Rectal smooth muscle tissue (tissue), 1 donor: ENCODE measurements at regions not wholly inside any gene's neighbourhood (a gene's known extent, or its start where the extent isn't known, plus 50 kb on each side); places are given as distances from the start of the nearest gene placed in this dataset.
"Not testable (repeated sequence)": the region's sequence is repeated elsewhere in the genome, so short reads cannot be mapped to it uniquely, and the experiment has no call there.

Experiments
- H3K27ac ChIP-seq: one replicate; pipeline ENCODE4 v1.7.0; 2013; ENCODE audit warnings: low read depth, low read length, inconsistent platforms
- H3K27me3 ChIP-seq: one replicate; pipeline ENCODE4 v1.7.0; 2013; ENCODE audit warnings: low read length; ENCODE audit not compliant: control insufficient read depth, insufficient read depth
- H3K36me3 ChIP-seq: one replicate; pipeline ENCODE4 v1.7.0; 2013; ENCODE audit warnings: low read length; ENCODE audit not compliant: control insufficient read depth, insufficient read depth
- H3K4me1 ChIP-seq: one replicate; pipeline ENCODE4 v1.7.0; 2013; ENCODE audit warnings: low read length; ENCODE audit not compliant: control insufficient read depth, insufficient read depth
- H3K4me3 ChIP-seq: one replicate; pipeline ENCODE4 v1.7.0; 2013; ENCODE audit warnings: low read length
- H3K9ac ChIP-seq: one replicate; pipeline ENCODE4 v1.7.0; 2013; ENCODE audit warnings: low read length

DNA sequence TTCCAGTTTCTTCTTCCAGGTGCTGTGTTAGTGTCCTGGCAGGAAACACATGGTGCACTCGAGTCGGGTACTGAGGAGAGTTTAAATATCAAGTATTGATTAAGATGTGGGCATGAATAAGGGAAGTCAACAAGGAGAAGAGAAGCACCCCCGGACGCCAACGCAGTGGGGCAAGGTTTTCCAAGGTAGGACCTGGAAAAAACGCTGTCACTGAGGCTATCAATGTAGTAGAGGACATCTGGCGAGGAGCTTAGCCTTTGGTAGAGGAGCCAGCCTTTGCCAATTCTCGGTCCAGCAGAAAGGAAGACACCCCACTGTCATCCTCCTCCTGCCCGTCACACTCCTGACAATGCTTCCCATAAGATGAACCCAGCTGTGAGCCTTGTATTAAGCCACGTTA, 159.6 kb downstream of the TEX36 start:
- no peak overlapping the region for H3K4me3 ChIP-seq
- H3K36me3 ChIP-seq = no peaks in the 10 kb centered on the region
- no peak overlapping the region for H3K27ac ChIP-seq
- no peak overlapping the region for H3K9ac ChIP-seq
- H3K27me3 ChIP-seq = no peaks in the 10 kb centered on the region
- H3K4me1 ChIP-seq = no peaks in the 10 kb centered on the region

DNA sequence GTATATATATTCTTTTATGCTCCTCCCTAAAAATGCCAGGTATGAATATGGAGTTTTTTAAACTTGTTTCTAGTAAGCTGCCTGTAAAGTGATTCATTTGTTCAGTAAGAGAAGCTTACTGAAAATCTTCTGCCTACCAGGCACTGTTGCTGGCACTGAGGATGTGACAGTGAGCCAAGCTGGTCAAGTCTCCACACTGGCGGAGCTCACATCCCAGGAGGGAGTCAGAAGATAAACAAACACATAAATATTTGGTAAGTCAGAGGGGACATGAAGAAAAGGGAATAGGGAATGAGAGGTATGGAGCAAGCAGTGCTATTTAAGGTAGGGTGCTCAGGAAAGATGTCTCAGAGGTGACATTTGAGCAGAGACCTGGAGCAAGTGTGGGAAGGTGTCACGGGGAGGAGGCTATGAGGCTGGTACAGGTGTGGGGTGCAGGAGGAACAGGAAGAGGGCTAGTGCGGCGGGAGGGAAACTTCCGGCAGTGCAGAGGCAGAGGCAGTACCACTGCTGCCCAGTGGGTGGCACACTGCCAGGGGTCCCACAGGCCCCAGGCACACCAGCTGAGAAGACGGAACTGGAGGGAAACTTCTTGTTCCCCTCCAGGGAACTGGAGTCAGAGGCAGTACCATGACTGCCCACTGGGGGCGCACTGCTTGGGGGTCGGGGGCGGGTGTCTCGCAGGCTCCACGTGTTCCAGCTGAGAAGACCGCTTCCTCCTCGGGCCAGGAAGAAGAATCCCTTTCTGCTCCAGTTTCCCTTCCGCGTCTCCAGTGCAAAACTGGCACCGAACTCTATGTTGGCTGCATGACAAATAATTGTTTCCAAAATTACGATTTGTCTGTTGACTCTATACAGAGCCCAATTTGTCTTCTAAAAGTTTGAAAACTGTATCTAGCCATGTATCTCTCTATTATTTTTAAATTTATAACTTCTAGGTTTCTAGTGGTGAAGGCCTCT, 161.0 kb downstream of the TEX36 start:
- no peak overlapping the region for H3K4me3 ChIP-seq
- no peak overlapping the region for H3K27ac ChIP-seq
- H3K27me3 ChIP-seq = no peaks in the 10 kb centered on the region
- no peaks in the 10 kb centered on the region for H3K36me3 ChIP-seq
- H3K9ac ChIP-seq = no peak overlapping the region
- no peaks in the 10 kb centered on the region for H3K4me1 ChIP-seq

DNA sequence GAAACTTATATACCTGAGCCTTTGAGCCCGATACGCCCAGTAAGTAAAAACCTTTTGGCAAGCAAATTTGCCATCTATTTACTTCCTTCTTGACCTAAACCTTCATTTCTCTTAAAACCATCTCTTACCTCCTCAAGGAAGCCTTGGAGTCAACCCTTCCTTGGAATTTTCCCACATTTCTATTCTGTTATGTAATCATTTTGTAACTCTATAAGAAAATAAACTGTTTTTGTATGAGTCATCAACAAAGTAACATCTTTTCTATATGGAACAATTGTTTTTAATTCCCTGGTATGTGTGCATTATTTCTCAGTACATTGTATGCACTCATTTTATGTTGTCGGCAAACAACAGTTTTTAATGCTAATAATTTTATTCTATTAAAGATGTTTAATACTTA, 162.0 kb downstream of the TEX36 start:
- no peaks in the 10 kb centered on the region for H3K27me3 ChIP-seq
- no peaks in the 10 kb centered on the region for H3K36me3 ChIP-seq
- no peak overlapping the region for H3K4me3 ChIP-seq
- H3K27ac ChIP-seq = no peak overlapping the region
- no peaks in the 10 kb centered on the region for H3K4me1 ChIP-seq
- no peak overlapping the region for H3K9ac ChIP-seq

DNA sequence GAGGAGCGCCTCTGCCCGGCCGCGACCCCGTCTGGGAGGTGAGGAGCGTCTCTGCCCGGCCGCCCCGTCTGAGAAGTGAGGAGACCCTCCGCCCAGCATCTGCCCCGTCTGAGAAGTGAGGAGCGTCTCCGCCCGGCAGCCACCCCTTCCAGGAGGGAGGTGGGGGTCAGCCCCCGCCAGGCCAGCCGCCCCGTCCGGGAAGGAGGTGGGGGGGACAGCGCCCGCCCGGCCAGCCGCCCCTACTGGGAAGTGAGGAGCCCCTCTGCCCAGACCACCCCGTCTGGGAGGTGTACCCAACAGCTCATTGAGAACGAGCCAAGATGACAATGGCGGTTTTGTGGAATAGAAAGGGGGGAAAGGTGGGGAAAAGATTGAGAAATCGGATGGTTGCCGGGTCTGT, 164.6 kb downstream of the TEX36 start:
- H3K27me3 ChIP-seq, H3K36me3 ChIP-seq, H3K9ac ChIP-seq, H3K4me1 ChIP-seq, H3K27ac ChIP-seq, H3K4me3 ChIP-seq: not testable (repeated sequence)

DNA sequence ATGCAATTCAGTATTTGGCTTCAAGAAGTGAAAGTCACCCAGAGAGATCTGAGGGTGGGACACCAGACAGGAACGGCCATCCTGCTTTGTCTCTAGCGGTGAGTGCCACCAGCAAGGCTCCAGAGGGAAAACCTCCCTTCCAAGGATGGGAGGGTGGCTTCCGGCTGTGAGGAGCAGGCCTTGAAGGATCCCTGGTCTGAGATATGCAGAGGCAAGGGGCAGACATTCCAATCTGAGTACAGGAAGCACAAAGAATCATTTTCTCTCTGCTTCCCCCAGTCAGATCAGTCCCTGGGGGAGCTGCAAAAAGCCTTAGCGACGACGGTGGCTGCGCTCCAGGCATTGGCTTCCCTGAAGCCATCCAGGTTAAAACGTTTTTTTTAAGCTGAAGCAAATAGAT, 167.4 kb downstream of the TEX36 start:
- Histone ChIP-seq H3K9ac (no peak overlapping the region), H3K27ac (no peak overlapping the region), H3K36me3 (no peaks in the 10 kb centered on the region), H3K4me3 (no peak overlapping the region), H3K4me1 (no peaks in the 10 kb centered on the region), H3K27me3 (peaks cover 4% of the 10 kb centered on the region)

DNA sequence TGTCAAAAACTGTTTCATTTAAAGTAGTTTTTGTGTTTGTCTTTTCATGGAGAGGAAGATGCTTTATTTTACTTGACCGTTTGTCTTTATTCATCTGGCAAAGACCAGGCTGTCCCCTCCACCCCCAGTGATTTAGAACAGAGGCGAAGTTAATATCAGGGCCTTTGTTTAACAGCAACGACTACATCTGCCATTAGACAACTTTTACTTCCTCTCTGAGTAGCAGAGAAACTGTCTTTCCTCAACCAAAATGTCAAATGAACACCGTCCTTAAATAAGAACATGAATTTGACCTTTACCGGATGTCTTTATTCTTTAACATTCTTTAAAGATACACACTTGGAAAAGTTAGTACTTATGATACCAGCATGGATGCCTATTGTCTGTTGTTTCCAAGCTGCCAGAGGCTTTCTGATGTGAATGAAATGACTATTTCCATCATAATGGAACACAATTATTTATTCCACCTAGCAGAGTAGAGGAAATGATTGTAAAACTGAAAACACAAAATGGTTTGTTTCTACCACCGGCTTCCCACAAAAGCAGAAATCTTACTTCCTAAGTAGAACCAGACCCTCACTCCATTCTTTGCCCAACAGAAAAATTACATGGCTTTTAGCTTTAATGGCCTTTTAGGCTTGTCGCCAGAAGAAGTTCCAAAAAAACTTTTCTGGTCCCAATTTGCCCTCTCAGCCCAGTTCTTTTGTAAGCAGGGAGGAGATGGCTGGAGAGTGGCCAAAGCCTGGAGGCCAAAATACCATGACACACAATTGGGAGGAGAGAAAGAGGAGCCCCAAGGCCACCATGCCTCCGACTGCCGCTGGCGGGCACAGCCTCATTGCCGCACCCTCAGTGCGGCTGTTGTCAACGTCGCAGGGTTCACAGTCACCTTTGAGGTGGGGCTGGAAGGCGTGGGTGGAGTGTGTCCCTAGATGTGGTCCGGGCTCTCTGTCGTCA, 168.5 kb downstream of the TEX36 start:
- H3K4me1 ChIP-seq = no peaks in the 10 kb centered on the region
- peaks cover 4% of the 10 kb centered on the region for H3K27me3 ChIP-seq
- H3K36me3 ChIP-seq = no peaks in the 10 kb centered on the region
- H3K27ac ChIP-seq = no peak overlapping the region
- no peak overlapping the region for H3K9ac ChIP-seq
- H3K4me3 ChIP-seq = no peak overlapping the region

DNA sequence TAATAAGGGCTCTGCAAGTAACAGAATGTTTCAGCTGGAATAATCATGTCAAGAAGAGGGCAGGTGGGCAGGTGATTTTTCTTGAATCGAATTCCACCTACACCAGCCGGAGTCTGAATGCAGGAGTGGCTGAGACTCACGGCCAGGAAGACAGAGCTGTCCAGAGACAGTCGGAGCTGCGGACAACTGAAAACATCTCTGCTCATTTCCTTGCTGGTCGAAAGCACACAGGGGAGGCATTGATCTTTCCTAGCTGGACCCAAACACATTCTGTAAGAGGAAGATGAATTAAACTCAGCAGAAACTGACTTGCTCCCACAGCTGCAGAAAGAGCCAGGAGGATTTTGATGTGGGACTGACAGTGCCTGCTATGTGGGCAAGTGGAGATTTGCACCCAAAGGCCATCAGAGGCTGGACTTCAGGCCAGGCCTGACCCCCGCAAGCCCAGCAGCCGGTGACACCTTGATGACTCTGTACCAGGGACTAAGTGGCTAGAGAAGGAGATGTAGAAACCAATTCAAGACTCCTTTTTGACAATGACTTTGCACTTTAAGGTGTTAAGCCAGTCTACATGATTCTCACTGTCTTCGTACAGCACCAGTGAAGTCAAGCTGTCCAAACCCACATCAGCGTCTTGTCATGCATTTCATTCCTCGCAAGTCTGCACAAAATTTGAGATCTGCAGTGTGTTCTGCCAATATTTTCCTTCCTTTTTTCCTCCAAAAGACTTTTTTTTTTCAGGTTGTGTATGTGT, 169.4 kb downstream of the TEX36 start:
- H3K27ac ChIP-seq = no peak overlapping the region
- H3K27me3 ChIP-seq = peaks cover 4% of the 10 kb centered on the region
- H3K36me3 ChIP-seq = no peaks in the 10 kb centered on the region
- H3K4me3 ChIP-seq = no peak overlapping the region
- no peak overlapping the region for H3K9ac ChIP-seq
- H3K4me1 ChIP-seq = no peaks in the 10 kb centered on the region

DNA sequence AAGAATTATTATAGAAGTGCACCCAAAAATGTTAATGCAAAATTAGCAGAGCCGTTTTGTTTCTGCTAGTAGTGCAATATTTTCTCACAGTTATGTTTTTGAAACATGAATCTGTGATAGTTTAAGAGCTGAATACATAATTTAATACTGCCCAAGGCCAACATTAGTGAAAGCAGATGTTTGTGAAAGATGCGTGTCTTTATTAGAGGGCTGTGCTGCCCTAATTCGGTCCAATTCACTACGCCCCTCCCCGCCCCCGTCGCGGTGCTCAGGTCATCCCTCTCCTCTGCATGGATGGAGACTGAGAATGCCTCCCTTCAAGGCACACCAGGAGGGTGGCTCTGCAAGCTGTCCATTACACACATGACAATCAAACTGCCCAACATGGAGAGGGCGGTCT, 172.0 kb downstream of the TEX36 start:
- H3K36me3 ChIP-seq = no peaks in the 10 kb centered on the region
- H3K4me1 ChIP-seq = no peaks in the 10 kb centered on the region
- H3K9ac ChIP-seq = no peak overlapping the region
- H3K27me3 ChIP-seq = peaks cover 4% of the 10 kb centered on the region
- H3K27ac ChIP-seq = no peak overlapping the region
- no peak overlapping the region for H3K4me3 ChIP-seq

DNA sequence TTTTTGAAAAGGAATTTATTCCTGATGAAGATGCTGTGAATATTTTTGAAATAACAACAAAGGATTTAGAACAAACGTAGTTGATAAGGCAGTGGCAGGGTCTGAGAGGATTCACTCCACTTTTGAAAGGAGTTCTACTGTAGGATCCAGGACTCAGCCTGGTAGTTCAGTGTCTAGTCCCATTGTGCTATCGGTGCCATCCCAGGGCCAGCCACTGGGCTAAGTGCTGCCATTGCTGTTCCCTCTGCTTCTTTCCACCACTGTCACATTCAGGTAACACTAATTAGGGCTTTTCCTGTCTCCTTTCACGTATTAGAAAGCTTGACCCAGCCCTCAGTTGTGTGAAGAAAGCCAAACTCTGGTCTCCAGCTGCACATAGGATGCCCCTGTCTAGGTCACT, 177.3 kb downstream of the TEX36 start:
- Histone ChIP-seq H3K4me1 (no peaks in the 10 kb centered on the region), H3K27me3 (no peaks in the 10 kb centered on the region), H3K9ac (no peak overlapping the region), H3K36me3 (no peaks in the 10 kb centered on the region), H3K4me3 (no peak overlapping the region), H3K27ac (no peak overlapping the region)

DNA sequence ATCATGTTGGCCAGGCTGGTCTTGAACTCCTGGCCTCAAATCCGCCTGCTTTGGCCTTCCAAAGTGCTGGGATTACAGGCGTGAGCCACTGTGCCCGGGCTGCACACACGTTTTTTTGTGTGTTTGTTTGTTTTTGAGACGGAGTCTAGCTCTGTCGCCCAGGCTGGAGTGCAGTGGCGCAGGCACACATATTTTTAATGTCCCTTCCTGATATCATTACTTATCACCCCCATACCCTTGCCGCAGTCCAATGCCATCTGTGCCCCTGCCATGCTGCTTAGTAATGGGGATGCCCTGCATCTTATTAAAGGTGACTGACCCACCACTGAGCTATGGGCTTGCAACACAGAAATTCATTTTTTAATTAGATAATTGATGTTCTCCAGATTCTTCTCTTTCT, 180.7 kb downstream of the TEX36 start:
- Histone ChIP-seq H3K4me3 (no peak overlapping the region), H3K27ac (no peak overlapping the region)

DNA sequence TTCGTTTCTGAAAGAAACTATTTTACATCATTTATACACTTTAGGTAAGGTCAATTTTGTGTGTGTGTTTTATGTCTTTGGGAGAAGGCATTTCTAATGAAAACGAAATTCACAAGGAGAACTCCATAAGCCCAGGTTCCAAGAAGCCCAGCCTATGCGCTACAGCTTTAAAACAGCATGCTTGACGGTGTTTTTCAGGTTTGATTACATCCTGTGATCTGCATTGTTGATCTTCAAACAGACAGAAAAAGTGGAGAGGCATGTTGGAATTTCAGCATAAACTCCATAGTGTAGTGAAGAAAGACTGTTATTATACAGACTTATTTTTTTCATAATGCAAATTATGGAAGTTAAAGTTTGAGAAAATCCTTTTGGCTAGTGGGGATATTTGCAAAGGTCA, 187.6 kb downstream of the TEX36 start:
- Histone ChIP-seq H3K27ac (no peak overlapping the region), H3K4me3 (no peak overlapping the region), H3K36me3 (no peaks in the 10 kb centered on the region), H3K27me3 (no peaks in the 10 kb centered on the region), H3K9ac (no peak overlapping the region), H3K4me1 (no peaks in the 10 kb centered on the region)

More for the DNA sequence above, 180.7 kb downstream of the TEX36 start:
- Histone ChIP-seq H3K27me3 (no peaks in the 10 kb centered on the region), H3K36me3 (no peaks in the 10 kb centered on the region), H3K4me1 (no peaks in the 10 kb centered on the region), H3K9ac (no peak overlapping the region)

DNA sequence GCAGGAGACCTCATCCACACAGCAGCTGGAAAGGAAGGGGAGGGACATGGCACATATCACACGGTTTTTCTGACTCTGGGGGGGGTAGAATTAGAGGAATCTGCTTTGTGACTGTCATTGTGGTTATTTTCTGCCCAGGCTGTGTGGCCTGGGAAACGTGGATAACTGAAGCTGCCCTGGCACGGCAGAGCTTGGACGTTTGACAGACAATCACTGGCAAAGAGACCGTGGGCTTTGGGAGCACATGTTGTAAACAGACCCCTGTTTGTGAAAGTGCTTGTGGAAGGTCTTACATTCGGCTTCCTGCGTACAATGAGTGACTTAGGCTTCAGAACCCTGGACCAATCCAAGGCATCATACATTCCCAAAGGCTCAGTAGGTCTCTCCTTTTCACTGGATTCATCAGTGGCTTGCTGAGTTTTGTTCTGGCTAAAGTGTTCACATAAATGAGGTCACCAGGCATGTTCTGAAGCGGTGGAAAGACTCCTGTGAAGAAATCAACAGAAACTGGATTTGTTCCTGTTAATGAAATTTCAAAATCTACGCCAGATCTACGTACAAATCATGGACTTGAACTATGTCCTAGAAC, 188.2 kb downstream of the TEX36 start:
- Histone ChIP-seq H3K36me3 (no peaks in the 10 kb centered on the region), H3K27ac (no peak overlapping the region)

More for the DNA sequence above, 188.2 kb downstream of the TEX36 start:
- Histone ChIP-seq H3K4me3 (no peak overlapping the region), H3K4me1 (no peaks in the 10 kb centered on the region), H3K27me3 (no peaks in the 10 kb centered on the region), H3K9ac (no peak overlapping the region)
